Skeletal muscle tissue (tissue), 3 donors: ENCODE measurements at regions not wholly inside any gene's neighbourhood (a gene's known extent, or its start where the extent isn't known, plus 50 kb on each side); places are given as distances from the start of the nearest gene placed in this dataset.

Source experiments
- H3K27ac ChIP-seq: one replicate; pipeline ENCODE4 v1.7.0; 2013; ENCODE audit warnings: mild to moderate bottlenecking, low read depth, low read length, inconsistent platforms
- H3K27me3 ChIP-seq, 3 donors: one replicate each; pipeline ENCODE4 v1.7.0; 2013; ENCODE audit warnings: low read length in 3 of 3; ENCODE audit not compliant: control insufficient read depth in 3 of 3, insufficient read depth in 3 of 3
- H3K36me3 ChIP-seq, 3 donors: one replicate each; pipeline ENCODE4 v1.7.0; 2013; ENCODE audit warnings: low read length in 3 of 3; ENCODE audit not compliant: control insufficient read depth in 3 of 3, insufficient read depth in 3 of 3
- H3K4me1 ChIP-seq, 3 donors: one replicate each; pipeline ENCODE4 v1.7.0; 2013; ENCODE audit warnings: low read length in 3 of 3, mild to moderate bottlenecking in 3 of 3; ENCODE audit not compliant: control insufficient read depth in 3 of 3, insufficient read depth in 3 of 3
- H3K4me3 ChIP-seq, 3 donors: one replicate each; pipeline ENCODE4 v1.7.0; 2013; ENCODE audit warnings: low read length in 3 of 3
- H3K9ac ChIP-seq, 3 donors: one replicate each; pipeline ENCODE4 v1.7.0; 2013; ENCODE audit warnings: low read length in 3 of 3, mild to moderate bottlenecking in 3 of 3, moderate library complexity in 2 of 3, low read depth in 1 of 3
- H3K9me3 ChIP-seq, 3 donors: one replicate each; pipeline ENCODE4 v1.7.0; 2013; ENCODE audit warnings: low read length in 3 of 3; ENCODE audit not compliant: control insufficient read depth in 3 of 3
- donor health status: Osteomylitis.

DNA sequence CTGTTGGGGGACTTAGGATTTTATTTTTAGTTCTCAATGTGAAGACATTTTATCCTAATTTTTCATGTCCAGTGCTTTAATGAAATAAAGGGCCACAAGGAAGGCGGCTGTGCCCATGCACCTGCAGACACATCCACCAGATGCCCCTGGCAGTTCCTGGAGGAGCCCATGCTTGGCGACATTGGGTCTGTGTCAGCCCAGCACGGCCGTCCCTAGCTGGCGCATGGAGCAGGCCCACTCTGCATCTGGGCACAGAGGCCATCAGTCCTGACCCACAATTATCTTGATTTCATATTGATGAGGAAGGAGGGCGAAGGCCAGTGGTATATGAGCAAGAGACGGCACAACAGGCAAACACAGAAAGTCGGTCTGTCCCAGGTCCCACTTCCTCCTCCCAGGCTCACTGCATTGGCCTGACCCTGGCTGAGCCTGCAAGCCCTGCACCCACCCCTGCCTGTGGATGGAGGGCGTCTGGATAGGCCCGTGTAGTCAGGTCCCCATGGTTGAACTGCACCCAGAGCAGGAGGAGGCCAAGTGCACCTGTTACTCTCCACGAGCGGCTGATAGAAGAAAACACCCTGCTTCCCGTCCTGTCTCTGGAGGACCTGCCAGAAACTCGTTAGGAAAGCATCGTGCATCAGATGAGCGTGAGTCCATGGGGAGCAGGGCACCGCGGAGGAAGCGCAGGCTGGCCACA, 296.9 kb downstream of the BRD1 start:
- no peak overlapping the region for H3K4me3 ChIP-seq
- no peak overlapping the region for H3K9ac ChIP-seq
- no peaks in the 10 kb centered on the region for H3K9me3 ChIP-seq
- no peaks in the 10 kb centered on the region for H3K36me3 ChIP-seq
- H3K4me1 ChIP-seq = peaks cover 0 to 4% (median under 1%) of the 10 kb centered on the region in 3 donors
- H3K27me3 ChIP-seq = peaks cover 6 to 7% (median 7%) of the 10 kb centered on the region in 3 donors
- no peak overlapping the region for H3K27ac ChIP-seq

- H3K36me3 ChIP-seq = no peaks in the 10 kb centered on the region
- H3K9ac ChIP-seq = no peak overlapping the region
- H3K9me3 ChIP-seq = peaks cover 0 to under 1% (median 0%) of the 10 kb centered on the region in 3 donors
- peaks cover 10 to 16% (median 11%) of the 10 kb centered on the region in 3 donors for H3K4me1 ChIP-seq
- no peak overlapping the region for H3K27ac ChIP-seq
- peaks cover 6 to 12% (median 12%) of the 10 kb centered on the region in 3 donors for H3K27me3 ChIP-seq
- no peak overlapping the region for H3K4me3 ChIP-seq
Measured at GRCh38 chr22:49528420-49528720, 299.3 kb downstream of the BRD1 start.

GRCh38 chr22:49527611-49528419, 299.9 kb downstream of the BRD1 start:
- H3K27ac ChIP-seq = no peak overlapping the region
- H3K36me3 ChIP-seq = no peaks in the 10 kb centered on the region
- peaks cover 10 to 16% (median 11%) of the 10 kb centered on the region in 3 donors for H3K4me1 ChIP-seq
- H3K4me3 ChIP-seq = no peak overlapping the region
- H3K9me3 ChIP-seq = peaks cover 0 to 2% (median 0%) of the 10 kb centered on the region in 3 donors
- no peak overlapping the region for H3K9ac ChIP-seq
- peaks cover 9 to 17% (median 15%) of the 10 kb centered on the region in 3 donors for H3K27me3 ChIP-seq

- Histone ChIP-seq H3K4me3 (no peak overlapping the region), H3K9ac (peak overlapping the region in 1 of 3 donors; percentile 47), H3K27ac (no peak overlapping the region), H3K4me1 (peaks cover 10 to 16% (median 11%) of the 10 kb centered on the region in 3 donors), H3K27me3 (peaks cover 16 to 30% (median 19%) of the 10 kb centered on the region in 3 donors), H3K9me3 (peaks cover 0 to 5% (median 0%) of the 10 kb centered on the region in 3 donors), H3K36me3 (no peaks in the 10 kb centered on the region)
Measured at GRCh38 chr22:49525801-49526535, 301.7 kb downstream of the BRD1 start.

DNA sequence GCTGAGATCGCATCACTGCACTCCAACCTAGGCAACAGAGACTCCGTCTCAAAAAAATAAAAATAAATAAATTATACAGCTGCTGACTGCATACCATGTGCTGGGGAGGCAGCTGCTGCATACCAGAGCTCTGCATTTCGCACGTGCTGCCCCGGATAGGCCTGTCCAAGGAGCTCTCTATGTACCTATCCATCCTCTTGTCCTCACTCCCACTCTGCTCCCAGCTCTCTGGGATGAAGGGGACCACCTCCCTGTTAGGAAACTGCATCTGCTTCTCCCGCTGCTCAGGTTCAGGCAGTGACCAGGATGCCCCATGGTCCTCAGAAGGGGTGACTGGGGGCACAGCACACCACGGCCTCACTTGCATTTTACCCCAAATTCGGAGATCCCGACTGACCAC, 302.3 kb downstream of the BRD1 start:
- Histone ChIP-seq H3K27me3 (peaks cover 17 to 32% (median 19%) of the 10 kb centered on the region in 3 donors), H3K9ac (no peak overlapping the region), H3K4me1 (peaks cover 10 to 16% (median 11%) of the 10 kb centered on the region in 3 donors)

DNA sequence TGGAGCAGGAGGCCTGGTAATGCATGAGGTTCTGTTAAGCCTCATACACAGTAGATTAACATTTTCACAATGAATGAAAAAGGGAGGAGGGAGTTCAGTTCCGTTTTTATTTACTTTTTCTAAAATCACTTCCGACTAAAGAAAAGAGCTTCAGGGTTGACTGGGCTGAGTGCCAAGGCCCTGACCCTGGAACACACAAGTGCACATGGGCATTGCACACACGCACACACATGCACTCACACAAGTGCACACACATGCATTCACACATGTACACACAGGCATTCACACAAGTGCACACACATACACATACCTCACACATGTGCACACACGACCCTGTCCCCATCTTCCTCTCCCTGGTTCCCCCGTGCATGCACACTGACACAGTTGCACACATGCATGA, 303.3 kb downstream of the BRD1 start:
- H3K36me3 ChIP-seq = no peaks in the 10 kb centered on the region
- no peak overlapping the region for H3K9ac ChIP-seq
- peaks cover 0 to 8% (median 0%) of the 10 kb centered on the region in 3 donors for H3K9me3 ChIP-seq
- H3K27ac ChIP-seq = no peak overlapping the region
- H3K27me3 ChIP-seq = peaks cover 17 to 32% (median 19%) of the 10 kb centered on the region in 3 donors
- H3K4me3 ChIP-seq = no peak overlapping the region
- peaks cover 10 to 16% (median 11%) of the 10 kb centered on the region in 3 donors for H3K4me1 ChIP-seq

More for the DNA sequence above, 302.3 kb downstream of the BRD1 start:
- no peaks in the 10 kb centered on the region for H3K36me3 ChIP-seq
- peaks cover 0 to 8% (median 0%) of the 10 kb centered on the region in 3 donors for H3K9me3 ChIP-seq
- H3K27ac ChIP-seq = no peak overlapping the region
- no peak overlapping the region for H3K4me3 ChIP-seq

DNA sequence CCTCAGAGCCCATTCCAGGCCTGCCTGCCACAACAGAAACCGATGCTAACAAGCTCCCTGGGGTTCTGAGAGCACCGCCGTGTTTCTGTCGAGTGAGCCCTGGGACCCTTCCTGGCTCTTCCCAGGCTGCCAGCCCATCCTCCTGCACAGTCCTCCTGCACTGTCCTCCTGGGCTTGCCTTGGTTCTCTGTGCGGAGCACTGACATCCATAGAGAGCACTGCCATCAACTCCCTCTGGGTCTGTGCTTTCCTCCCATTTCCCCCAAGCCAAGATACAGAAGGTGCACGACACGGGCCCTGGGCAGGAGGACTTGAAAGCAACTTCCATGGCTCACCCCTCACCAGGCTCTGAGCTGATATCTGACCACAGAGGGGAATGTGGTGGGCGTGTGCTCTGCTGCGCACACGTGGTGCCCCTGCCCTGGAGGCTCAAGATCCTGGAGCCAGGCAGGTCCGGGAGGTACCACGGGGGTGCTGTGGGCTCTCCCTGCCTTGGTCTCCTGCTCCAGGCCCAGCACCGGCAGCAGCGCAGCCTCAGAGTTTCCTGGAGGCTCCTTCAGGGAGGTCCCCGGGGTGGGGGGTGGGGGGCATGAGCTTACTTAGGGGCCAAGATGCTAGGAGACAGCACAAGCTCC, 304.2 kb downstream of the BRD1 start:
- peaks cover 0 to 8% (median 0%) of the 10 kb centered on the region in 3 donors for H3K9me3 ChIP-seq
- H3K27ac ChIP-seq = no peak overlapping the region
- no peak overlapping the region for H3K4me3 ChIP-seq
- H3K4me1 ChIP-seq = peaks cover 10 to 16% (median 11%) of the 10 kb centered on the region in 3 donors
- H3K9ac ChIP-seq = no peak overlapping the region
- no peaks in the 10 kb centered on the region for H3K36me3 ChIP-seq
- H3K27me3 ChIP-seq = peaks cover 17 to 32% (median 19%) of the 10 kb centered on the region in 3 donors

- Histone ChIP-seq H3K36me3 (no peaks in the 10 kb centered on the region), H3K4me3 (no peak overlapping the region), H3K27me3 (peaks cover 17 to 32% (median 19%) of the 10 kb centered on the region in 3 donors), H3K9me3 (peaks cover 0 to 8% (median 0%) of the 10 kb centered on the region in 3 donors), H3K27ac (no peak overlapping the region), H3K9ac (no peak overlapping the region), H3K4me1 (peaks cover 10 to 16% (median 11%) of the 10 kb centered on the region in 3 donors)
Measured at GRCh38 chr22:49522582-49523373, 304.9 kb downstream of the BRD1 start.

DNA sequence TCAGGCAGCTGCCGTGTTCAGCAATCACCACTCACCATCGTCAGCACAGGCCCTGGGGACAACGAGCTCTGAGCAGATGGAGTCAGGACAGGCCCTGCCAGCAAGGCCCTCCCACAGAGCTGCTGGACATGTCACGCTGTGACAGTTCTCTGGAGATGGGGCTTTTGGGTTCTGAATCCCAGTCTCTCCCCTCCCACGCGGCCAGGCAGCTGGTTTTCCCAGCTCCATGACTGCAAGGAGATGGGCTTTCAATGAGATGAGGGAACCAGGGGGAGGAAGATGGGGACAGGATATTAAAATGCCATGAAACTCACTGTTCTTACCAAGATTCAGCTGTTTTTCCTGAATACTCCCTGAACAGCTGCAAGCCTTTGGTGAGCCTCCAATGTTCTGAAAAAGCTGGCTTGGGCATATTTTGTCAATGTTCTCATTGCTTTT, 305.9 kb downstream of the BRD1 start:
- Histone ChIP-seq H3K9ac (no peak overlapping the region), H3K27ac (no peak overlapping the region), H3K27me3 (peaks cover 17 to 38% (median 19%) of the 10 kb centered on the region in 3 donors)

More for the DNA sequence above, 305.9 kb downstream of the BRD1 start:
- no peaks in the 10 kb centered on the region for H3K36me3 ChIP-seq
- peaks cover 10 to 16% (median 11%) of the 10 kb centered on the region in 3 donors for H3K4me1 ChIP-seq
- peaks cover 0 to 8% (median 0%) of the 10 kb centered on the region in 3 donors for H3K9me3 ChIP-seq
- H3K4me3 ChIP-seq = no peak overlapping the region
